ENCODE measurements at regions not wholly inside any gene's neighbourhood (a gene's known extent, or its start where the extent isn't known, plus 50 kb on each side); places are given as distances from the start of the nearest gene placed in this dataset.

- H3K27ac ChIP-seq: no peak overlapping the region
- 88 to 89% methylated on average over 3 of the region's 3 CpGs for WGBS, 2 donors
- H3K4me3 ChIP-seq (replicated peaks in 1 of 3): no peak overlapping the region
- no peak for TF ChIP-seq POLR2A (IDR thresholded peaks at IDR 0.05)
- no peak for TF ChIP-seq CTCF (IDR thresholded peaks at IDR 0.05)
- H3K27me3 ChIP-seq: no peaks in the 10 kb centered on the region
- no peak for DNase-seq
- H3K9me3 ChIP-seq: no peaks in the 10 kb centered on the region
- H3K4me1 ChIP-seq: no peaks in the 10 kb centered on the region
- intact Hi-C loops (cut with DNase I): no loop called here
- no peaks in the 10 kb centered on the region for H3K36me3 ChIP-seq
Measured at GRCh38 chr14:97290977-97291376, 493.8 kb downstream of the VRK1 start.

DNA sequence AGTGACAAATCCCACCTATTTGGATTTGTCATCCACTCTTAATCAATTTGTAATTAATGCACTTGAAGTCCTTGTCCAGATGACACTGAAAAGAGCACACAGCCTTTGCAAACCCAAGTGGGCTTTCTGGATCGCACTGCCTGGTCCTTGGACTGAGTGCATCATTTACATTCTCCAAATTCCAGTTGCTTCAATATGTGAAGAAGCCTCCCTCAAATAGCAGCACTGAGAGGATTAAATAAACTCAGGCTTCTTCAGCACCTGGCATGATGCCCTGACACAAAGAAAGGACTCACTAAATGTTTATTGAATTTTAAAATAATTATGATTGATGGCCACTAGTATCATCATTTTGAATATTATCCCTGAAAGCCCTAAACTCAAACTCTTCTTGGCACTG is 496.5 kb downstream of the VRK1 start:
- Histone ChIP-seq H3K36me3 (no peaks in the 10 kb centered on the region), H3K27me3 (peaks cover 4% of the 10 kb centered on the region), H3K27ac (no peak overlapping the region), H3K9me3 (no peaks in the 10 kb centered on the region), H3K4me1 (no peaks in the 10 kb centered on the region), H3K4me3 (replicated peaks in 1 of 3) (no peak overlapping the region)
- TF ChIP-seq CTCF (IDR thresholded peaks at IDR 0.05) (no peak), POLR2A (IDR thresholded peaks at IDR 0.05) (no peak)
- intact Hi-C loops (cut with DNase I): no loop called here
- no peak for DNase-seq
- WGBS, 2 donors: 9 to 17% methylated on average over 1 of the region's 1 CpG

DNA sequence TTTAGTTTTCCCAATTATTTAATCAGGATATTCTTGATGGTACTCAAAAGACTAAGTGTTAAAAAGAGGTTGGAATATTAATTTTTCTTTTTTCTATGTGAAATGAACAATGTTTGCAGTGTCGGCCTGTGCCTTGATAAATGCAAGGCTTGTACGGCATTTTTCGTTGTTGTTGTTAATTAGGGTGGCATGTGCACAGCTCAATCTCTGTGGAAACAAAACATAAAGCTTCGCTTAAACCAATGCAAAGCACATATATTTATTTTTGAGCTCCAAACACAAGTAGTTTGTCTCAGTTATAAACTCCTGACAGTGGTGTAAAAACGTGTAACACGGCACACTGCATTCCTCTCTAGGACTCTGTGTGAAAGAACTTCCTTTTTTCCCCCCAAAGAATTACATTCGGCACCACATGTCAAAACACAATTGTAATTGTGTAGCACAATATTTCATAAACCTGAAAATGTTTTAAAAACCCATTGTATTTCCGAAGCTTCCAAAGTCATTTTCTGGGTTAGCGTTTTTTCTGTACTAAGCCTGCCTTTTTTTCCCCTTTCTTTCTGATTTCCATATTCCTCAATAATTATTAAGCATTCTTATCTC is 498.0 kb downstream of the VRK1 start:
- Histone ChIP-seq H3K36me3 (no peaks in the 10 kb centered on the region), H3K4me3 (replicated peaks in 1 of 3) (no peak overlapping the region), H3K4me1 (no peaks in the 10 kb centered on the region), H3K9me3 (no peaks in the 10 kb centered on the region), H3K27me3 (peaks cover 4% of the 10 kb centered on the region), H3K27ac (no peak overlapping the region)
- TF ChIP-seq POLR2A (IDR thresholded peaks at IDR 0.05) (no peak), CTCF (IDR thresholded peaks at IDR 0.05) (no peak)
- DNase-seq: no peak
- 70 to 74% methylated on average over 9 of the region's 9 CpGs for WGBS, 2 donors
- intact Hi-C loops (cut with DNase I): no loop called here

DNA sequence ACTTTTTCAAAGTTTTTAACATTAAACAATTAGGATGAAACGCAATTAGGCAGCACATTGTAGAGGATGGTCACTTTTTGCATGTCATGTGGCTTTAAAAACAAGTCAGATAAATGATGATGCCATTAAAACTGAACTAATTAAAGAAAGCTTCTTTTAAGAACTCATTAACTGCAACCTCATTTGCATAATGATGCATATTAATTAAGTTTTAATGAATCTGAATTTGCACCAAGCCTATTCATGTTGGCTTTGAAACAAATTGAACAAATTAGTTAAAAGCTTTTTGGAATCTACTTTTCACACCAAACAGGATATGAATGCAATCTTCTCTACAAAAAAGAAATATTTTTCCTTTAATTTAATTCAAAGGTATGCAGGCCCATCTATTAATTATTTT is 499.0 kb downstream of the VRK1 start:
- intact Hi-C loops (cut with DNase I): no loop called here
- Histone ChIP-seq H3K27ac (no peak overlapping the region), H3K4me1 (no peaks in the 10 kb centered on the region), H3K4me3 (replicated peaks in 1 of 3) (no peak overlapping the region), H3K9me3 (no peaks in the 10 kb centered on the region), H3K36me3 (no peaks in the 10 kb centered on the region), H3K27me3 (peaks cover 4% of the 10 kb centered on the region)
- no peak for DNase-seq
- 94 to 98% methylated on average over 1 of the region's 1 CpG for WGBS, 2 donors
- TF ChIP-seq CTCF (IDR thresholded peaks at IDR 0.05): no peak
- no peak for TF ChIP-seq POLR2A (IDR thresholded peaks at IDR 0.05)

GRCh38 chr14:97297100-97297499 is 499.9 kb downstream of the VRK1 start:
- Histone ChIP-seq H3K4me3 (replicated peaks in 1 of 3) (no peak overlapping the region), H3K9me3 (no peaks in the 10 kb centered on the region), H3K27ac (no peak overlapping the region), H3K27me3 (peaks cover 4% of the 10 kb centered on the region), H3K36me3 (no peaks in the 10 kb centered on the region), H3K4me1 (no peaks in the 10 kb centered on the region)
- no peak for DNase-seq
- intact Hi-C loops (cut with DNase I): no loop called here
- TF ChIP-seq CTCF (IDR thresholded peaks at IDR 0.05) (no peak), POLR2A (IDR thresholded peaks at IDR 0.05) (no peak)
- WGBS, 2 donors: 59 to 63% methylated on average over 10 of the region's 10 CpGs
